ENCODE measurements at regions not wholly inside any gene's neighbourhood (a gene's known extent, or its start where the extent isn't known, plus 50 kb on each side); places are given as distances from the start of the nearest gene placed in this dataset.

DNA sequence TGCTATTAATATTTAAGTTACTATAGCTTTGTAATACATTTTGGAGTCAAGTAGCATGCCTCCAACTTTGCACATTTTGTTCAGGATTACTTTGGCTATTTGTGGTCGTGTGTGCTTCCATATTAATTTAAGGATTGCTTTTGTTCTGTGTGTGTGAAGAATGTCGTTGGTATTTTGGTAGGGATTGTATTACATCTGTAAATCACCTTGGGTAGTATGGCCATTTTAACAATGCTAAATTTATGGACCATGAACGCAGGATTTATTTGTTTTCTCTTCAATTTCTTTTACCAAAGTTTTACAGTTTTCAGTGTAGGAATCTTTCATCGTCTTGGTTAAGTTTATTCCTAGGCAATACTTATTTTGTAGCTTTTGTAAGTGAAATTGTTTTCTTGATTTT lies 758.0 kb downstream of the FRK start:
- CTCF ChIA-PET: no interaction called here
- 24% methylated on average over 4 of the region's 4 CpGs for WGBS (ENCODE audit: low lambda C conversion rate)
- DNase-seq: no peak

DNA sequence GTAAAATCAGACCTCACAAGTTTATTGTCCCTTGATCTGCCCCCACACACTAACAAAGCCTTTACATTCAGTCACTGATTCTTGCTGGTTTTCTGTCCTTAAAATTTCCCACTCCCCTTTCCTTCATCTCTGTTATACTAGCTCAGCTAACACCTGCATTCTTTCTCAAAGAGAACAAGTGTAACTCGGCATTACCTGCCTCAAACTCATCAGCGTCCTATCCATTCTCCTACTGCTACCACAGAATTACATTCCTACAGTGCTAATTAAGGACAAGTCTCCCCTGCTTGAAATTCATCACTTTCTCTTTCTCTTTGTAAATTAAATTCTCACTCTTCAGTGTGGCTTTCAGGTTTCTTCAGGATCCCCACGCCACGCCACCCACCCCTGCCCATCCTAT lies 773.2 kb downstream of the FRK start:
- H3K4me1 ChIP-seq (ENCODE audit: control insufficient read depth in 1 of 2, insufficient read depth in 2 of 2, low read depth in 1 of 2, low read length in 1 of 2): no peaks in the 10 kb centered on the region
- no peak overlapping the region for H2AFZ ChIP-seq (ENCODE audit: low read depth)
- no peaks in the 10 kb centered on the region for H3K36me3 ChIP-seq (replicated peaks in 1 of 2; ENCODE audit: control insufficient read depth in 1 of 2, insufficient read depth in 2 of 2, low read length in 1 of 2)
- H3K4me2 ChIP-seq: no peak overlapping the region
- ChIA-PET POLR2A (no interaction called here), CTCF (no interaction called here)
- no peaks in the 10 kb centered on the region for H3F3A ChIP-seq (replicated peaks; ENCODE audit: insufficient read depth)
- no peaks in the 10 kb centered on the region for H3K27me3 ChIP-seq (ENCODE audit: insufficient read depth)
- no peaks in the 10 kb centered on the region for H3K79me2 ChIP-seq (ENCODE audit: insufficient read depth)
- no peaks in the 10 kb centered on the region for H3K9me2 ChIP-seq
- no peak overlapping the region for H3K27ac ChIP-seq (ENCODE audit: low read depth in 2 of 2, low read length in 1 of 2)
- DNase-seq: no peak
- H3K4me3 ChIP-seq (ENCODE audit: low read depth in 2 of 2, low read length in 1 of 2): no peak overlapping the region
- H4K20me1 ChIP-seq (ENCODE audit: insufficient read depth): no peaks in the 10 kb centered on the region
- no peaks in the 10 kb centered on the region for H3K9me3 ChIP-seq
- WGBS (ENCODE audit: low lambda C conversion rate): 27% methylated on average over 4 of the region's 4 CpGs
- H3K9ac ChIP-seq: no peak overlapping the region
- TF ChIP-seq YY1 (IDR thresholded peaks at IDR 0.05; ENCODE audit: low read depth) (no peak), GATA2 (CRISPR knock-in tag; IDR thresholded peaks at IDR 0.05) (no peak), TAF1 (IDR thresholded peaks at IDR 0.05; ENCODE audit: borderline replicate concordance, low read depth, low read length) (no peak), FOXJ3 (CRISPR knock-in tag; IDR thresholded peaks at IDR 0.05) (no peak), POLR2AphosphoS5 (IDR thresholded peaks at IDR 0.05; ENCODE audit: low read depth, low read length) (no peak), JUND (IDR thresholded peaks at IDR 0.05) (no peak), FOSL2 (IDR thresholded peaks at IDR 0.05; ENCODE audit: borderline replicate concordance, low read depth) (no peak), FOXM1 (IDR thresholded peaks at IDR 0.05; ENCODE audit: low read depth) (no peak), SMC3 (IDR thresholded peaks at IDR 0.05; ENCODE audit: low read depth, low read length) (no peak), TEAD4 (IDR thresholded peaks at IDR 0.05; ENCODE audit: borderline replicate concordance, insufficient read depth) (no peak), RCOR1 (IDR thresholded peaks at IDR 0.05; ENCODE audit: low read length) (no peak), EP300 (IDR thresholded peaks at IDR 0.05; ENCODE audit: borderline replicate concordance in 1 of 2, low read depth in 1 of 2, low read length in 1 of 2) (no peak)
- TF ChIP-seq, protein P1, sequence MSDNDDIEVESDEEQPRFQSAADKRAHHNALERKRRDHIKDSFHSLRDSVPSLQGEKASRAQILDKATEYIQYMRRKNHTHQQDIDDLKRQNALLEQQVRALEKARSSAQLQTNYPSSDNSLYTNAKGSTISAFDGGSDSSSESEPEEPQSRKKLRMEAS (IDR thresholded peaks at IDR 0.05; ENCODE audit: low read depth): no peak
- TF ChIP-seq, protein P2, sequence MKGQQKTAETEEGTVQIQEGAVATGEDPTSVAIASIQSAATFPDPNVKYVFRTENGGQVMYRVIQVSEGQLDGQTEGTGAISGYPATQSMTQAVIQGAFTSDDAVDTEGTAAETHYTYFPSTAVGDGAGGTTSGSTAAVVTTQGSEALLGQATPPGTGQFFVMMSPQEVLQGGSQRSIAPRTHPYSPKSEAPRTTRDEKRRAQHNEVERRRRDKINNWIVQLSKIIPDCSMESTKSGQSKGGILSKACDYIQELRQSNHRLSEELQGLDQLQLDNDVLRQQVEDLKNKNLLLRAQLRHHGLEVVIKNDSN (IDR thresholded peaks at IDR 0.05; ENCODE audit: borderline replicate concordance, low read depth): no peak
- TF ChIP-seq, protein P3, sequence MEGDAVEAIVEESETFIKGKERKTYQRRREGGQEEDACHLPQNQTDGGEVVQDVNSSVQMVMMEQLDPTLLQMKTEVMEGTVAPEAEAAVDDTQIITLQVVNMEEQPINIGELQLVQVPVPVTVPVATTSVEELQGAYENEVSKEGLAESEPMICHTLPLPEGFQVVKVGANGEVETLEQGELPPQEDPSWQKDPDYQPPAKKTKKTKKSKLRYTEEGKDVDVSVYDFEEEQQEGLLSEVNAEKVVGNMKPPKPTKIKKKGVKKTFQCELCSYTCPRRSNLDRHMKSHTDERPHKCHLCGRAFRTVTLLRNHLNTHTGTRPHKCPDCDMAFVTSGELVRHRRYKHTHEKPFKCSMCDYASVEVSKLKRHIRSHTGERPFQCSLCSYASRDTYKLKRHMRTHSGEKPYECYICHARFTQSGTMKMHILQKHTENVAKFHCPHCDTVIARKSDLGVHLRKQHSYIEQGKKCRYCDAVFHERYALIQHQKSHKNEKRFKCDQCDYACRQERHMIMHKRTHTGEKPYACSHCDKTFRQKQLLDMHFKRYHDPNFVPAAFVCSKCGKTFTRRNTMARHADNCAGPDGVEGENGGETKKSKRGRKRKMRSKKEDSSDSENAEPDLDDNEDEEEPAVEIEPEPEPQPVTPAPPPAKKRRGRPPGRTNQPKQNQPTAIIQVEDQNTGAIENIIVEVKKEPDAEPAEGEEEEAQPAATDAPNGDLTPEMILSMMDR (IDR thresholded peaks at IDR 0.05): no peak

More for the DNA sequence above, 758.0 kb downstream of the FRK start:
- no peak overlapping the region for H3K4me2 ChIP-seq
- H3K9ac ChIP-seq: no peak overlapping the region
- H3K4me3 ChIP-seq (ENCODE audit: low read depth in 2 of 2, low read length in 1 of 2): no peak overlapping the region
- no peak overlapping the region for H3K27ac ChIP-seq (ENCODE audit: low read depth in 2 of 2, low read length in 1 of 2)
- no peaks in the 10 kb centered on the region for H3F3A ChIP-seq (replicated peaks; ENCODE audit: insufficient read depth)
- no peaks in the 10 kb centered on the region for H3K9me2 ChIP-seq
- POLR2A ChIA-PET: no interaction called here
- no peak overlapping the region for H2AFZ ChIP-seq (ENCODE audit: low read depth)
- no peaks in the 10 kb centered on the region for H3K36me3 ChIP-seq (replicated peaks in 1 of 2; ENCODE audit: control insufficient read depth in 1 of 2, insufficient read depth in 2 of 2, low read length in 1 of 2)
- H4K20me1 ChIP-seq (ENCODE audit: insufficient read depth): no peaks in the 10 kb centered on the region
- H3K79me2 ChIP-seq (ENCODE audit: insufficient read depth): no peaks in the 10 kb centered on the region
- no peaks in the 10 kb centered on the region for H3K4me1 ChIP-seq (ENCODE audit: control insufficient read depth in 1 of 2, insufficient read depth in 2 of 2, low read depth in 1 of 2, low read length in 1 of 2)
- H3K27me3 ChIP-seq (ENCODE audit: insufficient read depth): no peaks in the 10 kb centered on the region
- TF ChIP-seq MEF2A (IDR thresholded peaks at IDR 0.05; ENCODE audit: borderline replicate concordance, low read depth) (no peak), RXRA (IDR thresholded peaks at IDR 0.05; ENCODE audit: borderline replicate concordance, low read depth) (no peak), GABPA (IDR thresholded peaks at IDR 0.05; ENCODE audit: low read depth) (no peak), ELF1 (IDR thresholded peaks at IDR 0.05) (no peak), POLR2AphosphoS5 (IDR thresholded peaks at IDR 0.05; ENCODE audit: low read depth, low read length) (no peak), SIN3A (IDR thresholded peaks at IDR 0.05; ENCODE audit: borderline replicate concordance, low read depth, low read length) (no peak), TCF12 (IDR thresholded peaks at IDR 0.05) (no peak), JUND (IDR thresholded peaks at IDR 0.05) (no peak), TEAD4 (IDR thresholded peaks at IDR 0.05; ENCODE audit: borderline replicate concordance, insufficient read depth) (no peak), YY1 (IDR thresholded peaks at IDR 0.05; ENCODE audit: low read depth) (no peak)
- TF ChIP-seq, protein P4, sequence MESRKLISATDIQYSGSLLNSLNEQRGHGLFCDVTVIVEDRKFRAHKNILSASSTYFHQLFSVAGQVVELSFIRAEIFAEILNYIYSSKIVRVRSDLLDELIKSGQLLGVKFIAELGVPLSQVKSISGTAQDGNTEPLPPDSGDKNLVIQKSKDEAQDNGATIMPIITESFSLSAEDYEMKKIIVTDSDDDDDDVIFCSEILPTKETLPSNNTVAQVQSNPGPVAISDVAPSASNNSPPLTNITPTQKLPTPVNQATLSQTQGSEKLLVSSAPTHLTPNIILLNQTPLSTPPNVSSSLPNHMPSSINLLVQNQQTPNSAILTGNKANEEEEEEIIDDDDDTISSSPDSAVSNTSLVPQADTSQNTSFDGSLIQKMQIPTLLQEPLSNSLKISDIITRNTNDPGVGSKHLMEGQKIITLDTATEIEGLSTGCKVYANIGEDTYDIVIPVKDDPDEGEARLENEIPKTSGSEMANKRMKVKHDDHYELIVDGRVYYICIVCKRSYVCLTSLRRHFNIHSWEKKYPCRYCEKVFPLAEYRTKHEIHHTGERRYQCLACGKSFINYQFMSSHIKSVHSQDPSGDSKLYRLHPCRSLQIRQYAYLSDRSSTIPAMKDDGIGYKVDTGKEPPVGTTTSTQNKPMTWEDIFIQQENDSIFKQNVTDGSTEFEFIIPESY (IDR thresholded peaks at IDR 0.05; ENCODE audit: borderline replicate concordance, low read depth): no peak
- TF ChIP-seq, protein P2 (IDR thresholded peaks at IDR 0.05; ENCODE audit: borderline replicate concordance, low read depth): no peak
- TF ChIP-seq, protein P1 (IDR thresholded peaks at IDR 0.05; ENCODE audit: low read depth): no peak
- H3K9me3 ChIP-seq: 0 out of 2 replicates have a peak, but pooled peaks cover 4% of the 10 kb centered on the region

Data from SK-N-SH (cell line).